ENCODE measurements at regions not wholly inside any gene's neighbourhood (a gene's known extent, or its start where the extent isn't known, plus 50 kb on each side); places are given as distances from the start of the nearest gene placed in this dataset.

GRCh38 chr16:60491273-60491672, 1545.0 kb downstream of the CDH8 start:
- DNase-seq (ENCODE audit: low read depth) = no peak
- no peak for TF ChIP-seq CTCF (conservative IDR thresholded peaks at IDR 0.05; ENCODE audit: low read depth, low read length)
- H3K4me3 ChIP-seq (ENCODE audit: low read length) = no peak overlapping the region

- TF ChIP-seq CTCF (conservative IDR thresholded peaks at IDR 0.05; ENCODE audit: low read depth, low read length) = no peak
- no peak for DNase-seq (ENCODE audit: low read depth)
- H3K4me3 ChIP-seq (ENCODE audit: low read length) = no peak overlapping the region
Observed at GRCh38 chr16:60485872-60486489, 1550.3 kb downstream of the CDH8 start.

GRCh38 chr16:60484901-60485300, 1551.3 kb downstream of the CDH8 start:
- H3K4me3 ChIP-seq (ENCODE audit: low read length) = no peak overlapping the region
- TF ChIP-seq CTCF (conservative IDR thresholded peaks at IDR 0.05; ENCODE audit: low read depth, low read length) = no peak
- no peak for DNase-seq (ENCODE audit: low read depth)

- DNase-seq (ENCODE audit: low read depth) = no peak
- H3K4me3 ChIP-seq (ENCODE audit: low read length) = no peak overlapping the region
- no peak for TF ChIP-seq CTCF (conservative IDR thresholded peaks at IDR 0.05; ENCODE audit: low read depth, low read length)
Observed at GRCh38 chr16:60481591-60481990, 1554.6 kb downstream of the CDH8 start.

GRCh38 chr16:60478810-60479209, 1557.4 kb downstream of the CDH8 start:
- H3K4me3 ChIP-seq (ENCODE audit: low read length) = no peak overlapping the region
- no peak for TF ChIP-seq CTCF (conservative IDR thresholded peaks at IDR 0.05; ENCODE audit: low read depth, low read length)
- no peak for DNase-seq (ENCODE audit: low read depth)

- H3K4me3 ChIP-seq (ENCODE audit: low read length) = no peak overlapping the region
- DNase-seq (ENCODE audit: low read depth) = no peak
- no peak for TF ChIP-seq CTCF (conservative IDR thresholded peaks at IDR 0.05; ENCODE audit: low read depth, low read length)
Observed at GRCh38 chr16:60463986-60464385, 1572.3 kb downstream of the CDH8 start.

GRCh38 chr16:60459463-60459862, 1576.8 kb downstream of the CDH8 start:
- DNase-seq (ENCODE audit: low read depth) = no peak
- TF ChIP-seq CTCF (conservative IDR thresholded peaks at IDR 0.05; ENCODE audit: low read depth, low read length) = no peak
- H3K4me3 ChIP-seq (ENCODE audit: low read length) = no peak overlapping the region
